H9 (cell line): ENCODE measurements at regions not wholly inside any gene's neighbourhood (a gene's known extent, or its start where the extent isn't known, plus 50 kb on each side); places are given as distances from the start of the nearest gene placed in this dataset.

Experiments
- DNase-seq: peaks from one replicate; pipeline ENCODE4 v3.0.0-alpha.2; 2017
- H2AFZ ChIP-seq: one replicate; pipeline ENCODE4 v1.6.1; 2013; ENCODE audit warnings: mild to moderate bottlenecking, low read length, control low read depth, moderate library complexity
- H2AK5ac ChIP-seq: 2 replicates; pipeline ENCODE4 v1.6.1; 2013; ENCODE audit warnings: low read length, control low read depth, mixed read lengths; ENCODE audit not compliant: insufficient read length
- H2BK120ac ChIP-seq: one replicate; pipeline ENCODE4 v1.6.1; 2013; ENCODE audit warnings: low read depth, mild to moderate bottlenecking, low read length, control low read depth, inconsistent platforms; ENCODE audit not compliant: poor library complexity, severe bottlenecking
- H2BK12ac ChIP-seq: 2 replicates; pipeline ENCODE4 v1.6.1; 2013; ENCODE audit warnings: low read length, control low read depth, mixed read lengths, low read depth; ENCODE audit not compliant: insufficient read length
- H2BK15ac ChIP-seq: 2 replicates; pipeline ENCODE4 v1.6.1; 2013; ENCODE audit warnings: low read depth, low read length, control low read depth
- H2BK20ac ChIP-seq: one replicate; pipeline ENCODE4 v1.6.1; 2013; ENCODE audit warnings: low read depth, mild to moderate bottlenecking, low read length, control low read depth, inconsistent platforms; ENCODE audit not compliant: poor library complexity, severe bottlenecking
- H2BK5ac ChIP-seq: 2 replicates; pipeline ENCODE4 v1.6.1; 2013; ENCODE audit warnings: low read length, control low read depth, mixed read lengths; ENCODE audit not compliant: insufficient read length
- H3K14ac ChIP-seq: 2 replicates; pipeline ENCODE4 v1.6.1; 2013; ENCODE audit warnings: low read length, control low read depth; ENCODE audit not compliant: insufficient read depth
- H3K18ac ChIP-seq: 2 replicates; pipeline ENCODE4 v1.6.1; 2013; ENCODE audit warnings: low read depth, mild to moderate bottlenecking, mixed read lengths, low read length, control low read depth; ENCODE audit not compliant: insufficient read length
- H3K23ac ChIP-seq: 2 replicates; pipeline ENCODE4 v1.6.1; 2013; ENCODE audit warnings: low read length, control low read depth, mixed read lengths, low read depth; ENCODE audit not compliant: insufficient read length
- H3K23me2 ChIP-seq: 2 replicates; pipeline ENCODE4 v1.6.1; 2013; ENCODE audit warnings: low read depth, mild to moderate bottlenecking, mixed read lengths, low read length, control low read depth; ENCODE audit not compliant: insufficient read length, poor library complexity, severe bottlenecking
- H3K27ac ChIP-seq: 2 replicates; pipeline ENCODE4 v1.5.1; 2013; ENCODE audit warnings: low read length, control low read depth, mixed read lengths, low read depth; ENCODE audit not compliant: insufficient read length
- H3K27me3 ChIP-seq: 2 replicates; pipeline ENCODE4 v1.6.1; 2013; ENCODE audit warnings: low read length, control low read depth, inconsistent platforms; ENCODE audit not compliant: insufficient read depth
- H3K4ac ChIP-seq: 2 replicates; pipeline ENCODE4 v1.6.1; 2013; ENCODE audit warnings: low read depth, mild to moderate bottlenecking, control low read depth, inconsistent platforms, low read length, moderate library complexity
- H3K4me1 ChIP-seq: 2 replicates; pipeline ENCODE4 v1.6.1; 2013; ENCODE audit warnings: low read length, control low read depth, inconsistent platforms; ENCODE audit not compliant: insufficient read depth
- H3K4me2 ChIP-seq: 2 replicates; pipeline ENCODE4 v1.6.1; 2013; ENCODE audit warnings: low read length, control low read depth, mixed read lengths; ENCODE audit not compliant: insufficient read length, insufficient read depth
- H3K56ac ChIP-seq: 2 replicates; pipeline ENCODE4 v1.6.1; 2013; ENCODE audit warnings: low read depth, mild to moderate bottlenecking, mixed read lengths, low read length, control low read depth; ENCODE audit not compliant: insufficient read length
- H3K79me1 ChIP-seq: 2 replicates; pipeline ENCODE4 v1.6.1; 2013; ENCODE audit warnings: low read depth, mild to moderate bottlenecking, moderate library complexity, low read length, control low read depth, inconsistent platforms; ENCODE audit not compliant: insufficient read depth, poor library complexity, severe bottlenecking
- H3K79me2 ChIP-seq: 2 replicates; pipeline ENCODE4 v1.6.1; 2013; ENCODE audit warnings: low read length, control low read depth, inconsistent platforms; ENCODE audit not compliant: insufficient read depth
- H3K9ac ChIP-seq: 2 replicates; pipeline ENCODE4 v1.6.1; 2013; ENCODE audit warnings: low read length, control low read depth, mixed read lengths; ENCODE audit not compliant: insufficient read length; ENCODE audit errors: extremely low read depth
- H3K9me3 ChIP-seq: one replicate; pipeline ENCODE4 v1.6.1; 2013; ENCODE audit warnings: low read depth, low read length, inconsistent platforms; ENCODE audit not compliant: control insufficient read depth
- H3T11ph ChIP-seq: one replicate; pipeline ENCODE4 v1.6.1; 2013; ENCODE audit warnings: mild to moderate bottlenecking, low read length, control low read depth, inconsistent platforms
- H4K20me1 ChIP-seq: one replicate; pipeline ENCODE4 v1.6.1; 2013; ENCODE audit not compliant: control insufficient read depth, insufficient read length, insufficient read depth
- H4K5ac ChIP-seq: 2 replicates; pipeline ENCODE4 v1.6.1; 2013; ENCODE audit warnings: low read depth, mild to moderate bottlenecking, mixed read lengths, low read length, control low read depth; ENCODE audit not compliant: insufficient read length
- H4K8ac ChIP-seq: replicated peaks from 2 replicates; pipeline ENCODE4 v1.6.1; 2013; ENCODE audit warnings: low read length, control low read depth, mixed read lengths, low read depth; ENCODE audit not compliant: insufficient read length
- H4K91ac ChIP-seq: 2 replicates; pipeline ENCODE4 v1.6.1; 2013; ENCODE audit warnings: low read depth, mild to moderate bottlenecking, moderate library complexity, mixed read lengths, low read length, control low read depth; ENCODE audit not compliant: insufficient read length
- H3K27ac Mint-ChIP-seq, 3 experiments: 2 replicates in 2 of 3; 3 replicates in 1 of 3; pipeline ENCODE4 v1.8.0; 2020 to 2021; ENCODE audit warnings: mixed read lengths in 3 of 3, mild to moderate bottlenecking in 1 of 3, moderate library complexity in 1 of 3
- H3K27me3 Mint-ChIP-seq: 2 replicates; pipeline ENCODE4 v1.8.0; 2021; ENCODE audit warnings: low read depth, mild to moderate bottlenecking, moderate library complexity, mixed read lengths
- H3K36me3 Mint-ChIP-seq, 3 experiments: 2 replicates in 2 of 3; 3 replicates in 1 of 3; pipeline ENCODE4 v1.8.0; 2020 to 2021; ENCODE audit warnings: low read depth in 3 of 3, mixed read lengths in 3 of 3; ENCODE audit not compliant: insufficient read depth in 1 of 3
- H3K4me1 Mint-ChIP-seq, 2 experiments: 2 replicates each; pipeline ENCODE4 v1.8.0; 2020; ENCODE audit warnings: mixed read lengths in 2 of 2
- H3K4me3 Mint-ChIP-seq, 2 experiments: 2 replicates in 1 of 2; 3 replicates in 1 of 2; pipeline ENCODE4 v1.8.0; 2020 to 2021; ENCODE audit warnings: mild to moderate bottlenecking in 2 of 2, mixed read lengths in 2 of 2, moderate library complexity in 1 of 2
- H3K9me3 Mint-ChIP-seq, 2 experiments: 2 replicates in 1 of 2; 3 replicates in 1 of 2; pipeline ENCODE4 v1.8.0; 2020; ENCODE audit warnings: mild to moderate bottlenecking in 2 of 2, mixed read lengths in 2 of 2, moderate library complexity in 1 of 2
- CTCF ChIP-seq: fragments of 200-600 bp; sonication (generic); conservative IDR thresholded peaks from 3 replicates; pipeline ENCODE4 v1.8.0; 2021; ENCODE audit warnings: antibody characterized with exemption, mild to moderate bottlenecking
- WGBS: extraction: QIAGEN DNeasy Blood & Tissue Kit; methylation state at CpG from one replicate; pipeline ENCODE4 v1.1.7; 2013; ENCODE audit warnings: missing lambda C conversion rate, low lambda C conversion rate, mixed read lengths; ENCODE audit not compliant: insufficient read length; ENCODE audit errors: extremely low coverage; 5-methylcytosine and 5-hydroxymethylcytosine counted together

- no peak overlapping the region for H2AK5ac ChIP-seq
- H2BK12ac ChIP-seq = no peak overlapping the region
- DNase-seq = no peak
- H3K23me2 ChIP-seq = no peaks in the 10 kb centered on the region
- no peak overlapping the region for H3K9ac ChIP-seq
- no peaks in the 10 kb centered on the region for H3K4me1 ChIP-seq
- Mint-ChIP-seq H3K36me3 (no peaks in the 10 kb centered on the region), H3K27ac (peak overlapping the region in 1 of 3 experiments; percentile 36; a peak in 1 of 7 replicates), H3K9me3 (no peaks in the 10 kb centered on the region), H3K4me1 (peaks cover 0 to 9% of the 10 kb centered on the region in 2 experiments; a peak in 2 of 4 replicates), H3K27me3 (no peaks in the 10 kb centered on the region), H3K4me3 (no peak overlapping the region)
- H3K23ac ChIP-seq = no peak overlapping the region
- H3K27me3 ChIP-seq = no peaks in the 10 kb centered on the region
- H2BK5ac ChIP-seq = no peak overlapping the region
- H3K18ac ChIP-seq = no peak overlapping the region
- TF ChIP-seq CTCF = no peak
- H3K4ac ChIP-seq = no peak overlapping the region
- H2BK120ac ChIP-seq = no peak overlapping the region
- H3K79me1 ChIP-seq = no peaks in the 10 kb centered on the region
- H4K5ac ChIP-seq = no peak overlapping the region
- no peak overlapping the region for H3K14ac ChIP-seq
- no peak overlapping the region for H4K91ac ChIP-seq
- H4K20me1 ChIP-seq = no peaks in the 10 kb centered on the region
- H3T11ph ChIP-seq = peak overlapping the region; percentile 37
- no peak overlapping the region for H3K27ac ChIP-seq
- no peak overlapping the region for H2AFZ ChIP-seq
- no CpG with 5 or more reads among the region's 2 CpGs for WGBS
- no peaks in the 10 kb centered on the region for H3K9me3 ChIP-seq
- H3K4me2 ChIP-seq = no peak overlapping the region
- no peak overlapping the region for H2BK15ac ChIP-seq
- H3K79me2 ChIP-seq = no peaks in the 10 kb centered on the region
- no peak overlapping the region for H3K56ac ChIP-seq
- no peak overlapping the region for H4K8ac ChIP-seq
- H2BK20ac ChIP-seq = no peak overlapping the region
These were observed 570.0 kb upstream of the GCFC2 start for GRCh38 chr2:76280686-76281085.
